Loucy (cell line): ENCODE measurements at regions not wholly inside any gene's neighbourhood (a gene's known extent, or its start where the extent isn't known, plus 50 kb on each side); places are given as distances from the start of the nearest gene placed in this dataset.

Experiments used
- CTCF ChIP-seq: fragments of 200-600 bp; sonication (generic); conservative IDR thresholded peaks from 2 replicates; pipeline ENCODE4 v1.5.1; 2014; ENCODE audit warnings: mild to moderate bottlenecking, antibody characterized with exemption, low read length
- EZH2phosphoT487 ChIP-seq: fragments of 200-600 bp; IDR thresholded peaks from 2 replicates; pipeline ENCODE4 v1.6.1; 2018; ENCODE audit warnings: antibody characterized with exemption, mild to moderate bottlenecking, moderate library complexity, borderline replicate concordance

GRCh38 chr1:192053531-192053971 lies 104.7 kb upstream of the RGS18 start:
- no peak for TF ChIP-seq EZH2phosphoT487
- no peak for TF ChIP-seq CTCF
